ENCODE measurements at regions not wholly inside any gene's neighbourhood (a gene's known extent, or its start where the extent isn't known, plus 50 kb on each side); places are given as distances from the start of the nearest gene placed in this dataset.

DNA sequence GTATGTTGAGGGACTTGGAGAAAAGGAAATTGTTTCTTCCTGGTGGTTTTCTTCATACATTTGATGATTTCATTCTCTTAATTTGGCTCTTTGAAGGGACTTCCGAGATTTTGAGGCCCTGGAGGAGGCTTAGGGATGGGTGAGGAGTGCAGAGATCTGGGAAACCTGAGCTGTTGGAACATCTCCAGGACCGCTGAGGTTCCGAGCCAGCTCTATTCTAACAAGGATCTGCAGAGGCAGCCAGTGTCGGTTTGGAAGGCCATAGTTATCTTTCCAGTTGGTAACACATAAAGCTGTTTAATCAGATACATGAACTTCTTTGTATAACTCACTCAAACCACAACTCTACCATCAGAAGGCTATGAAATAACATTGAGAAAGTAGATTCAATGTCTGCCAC is 70.3 kb upstream of the UPP2 start:
- TF ChIP-seq TAF1 (IDR thresholded peaks at IDR 0.05; ENCODE audit: borderline replicate concordance, insufficient read depth, low read length) = no peak
- TF ChIP-seq, protein P1, sequence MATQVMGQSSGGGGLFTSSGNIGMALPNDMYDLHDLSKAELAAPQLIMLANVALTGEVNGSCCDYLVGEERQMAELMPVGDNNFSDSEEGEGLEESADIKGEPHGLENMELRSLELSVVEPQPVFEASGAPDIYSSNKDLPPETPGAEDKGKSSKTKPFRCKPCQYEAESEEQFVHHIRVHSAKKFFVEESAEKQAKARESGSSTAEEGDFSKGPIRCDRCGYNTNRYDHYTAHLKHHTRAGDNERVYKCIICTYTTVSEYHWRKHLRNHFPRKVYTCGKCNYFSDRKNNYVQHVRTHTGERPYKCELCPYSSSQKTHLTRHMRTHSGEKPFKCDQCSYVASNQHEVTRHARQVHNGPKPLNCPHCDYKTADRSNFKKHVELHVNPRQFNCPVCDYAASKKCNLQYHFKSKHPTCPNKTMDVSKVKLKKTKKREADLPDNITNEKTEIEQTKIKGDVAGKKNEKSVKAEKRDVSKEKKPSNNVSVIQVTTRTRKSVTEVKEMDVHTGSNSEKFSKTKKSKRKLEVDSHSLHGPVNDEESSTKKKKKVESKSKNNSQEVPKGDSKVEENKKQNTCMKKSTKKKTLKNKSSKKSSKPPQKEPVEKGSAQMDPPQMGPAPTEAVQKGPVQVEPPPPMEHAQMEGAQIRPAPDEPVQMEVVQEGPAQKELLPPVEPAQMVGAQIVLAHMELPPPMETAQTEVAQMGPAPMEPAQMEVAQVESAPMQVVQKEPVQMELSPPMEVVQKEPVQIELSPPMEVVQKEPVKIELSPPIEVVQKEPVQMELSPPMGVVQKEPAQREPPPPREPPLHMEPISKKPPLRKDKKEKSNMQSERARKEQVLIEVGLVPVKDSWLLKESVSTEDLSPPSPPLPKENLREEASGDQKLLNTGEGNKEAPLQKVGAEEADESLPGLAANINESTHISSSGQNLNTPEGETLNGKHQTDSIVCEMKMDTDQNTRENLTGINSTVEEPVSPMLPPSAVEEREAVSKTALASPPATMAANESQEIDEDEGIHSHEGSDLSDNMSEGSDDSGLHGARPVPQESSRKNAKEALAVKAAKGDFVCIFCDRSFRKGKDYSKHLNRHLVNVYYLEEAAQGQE (IDR thresholded peaks at IDR 0.05; ENCODE audit: insufficient read depth in 1 of 2, low read depth in 2 of 2, low read length in 2 of 2) = no peak
